ENCODE measurements at regions not wholly inside any gene's neighbourhood (a gene's known extent, or its start where the extent isn't known, plus 50 kb on each side); places are given as distances from the start of the nearest gene placed in this dataset.
"Not testable (repeated sequence)": the region's sequence is repeated elsewhere in the genome, so short reads cannot be mapped to it uniquely, and the experiment has no call there.

GRCh38 chr5:96483878-96484277, 50.8 kb upstream of the PCSK1 start:
- DNase-seq (ENCODE audit: low read depth): no peak

- DNase-seq (ENCODE audit: low read depth): no peak
These were observed 54.8 kb upstream of the PCSK1 start for GRCh38 chr5:96487859-96488258.

- no peak for DNase-seq (ENCODE audit: low read depth)
These were observed 56.5 kb upstream of the PCSK1 start for GRCh38 chr5:96489532-96489931.

GRCh38 chr5:96492459-96493047, 59.5 kb upstream of the PCSK1 start:
- DNase-seq (ENCODE audit: low read depth): no peak

- no peak for DNase-seq (ENCODE audit: low read depth)
These were observed 60.3 kb upstream of the PCSK1 start for GRCh38 chr5:96493219-96493790.

GRCh38 chr5:96495412-96495811, 62.4 kb upstream of the PCSK1 start:
- not testable (repeated sequence) for DNase-seq (ENCODE audit: low read depth)

GRCh38 chr5:96497027-96497426, 64.0 kb upstream of the PCSK1 start:
- not testable (repeated sequence) for DNase-seq (ENCODE audit: low read depth)

GRCh38 chr5:96499753-96500345, 66.8 kb upstream of the PCSK1 start:
- no peak for DNase-seq (ENCODE audit: low read depth)

GRCh38 chr5:96501991-96502646, 69.1 kb upstream of the PCSK1 start:
- no peak for DNase-seq (ENCODE audit: low read depth)

- DNase-seq (ENCODE audit: low read depth): no peak
These were observed 70.6 kb upstream of the PCSK1 start for GRCh38 chr5:96503501-96504236.

- no peak for DNase-seq (ENCODE audit: low read depth)
These were observed 73.3 kb upstream of the PCSK1 start for GRCh38 chr5:96506376-96506775.

- no peak for DNase-seq (ENCODE audit: low read depth)
These were observed 73.9 kb upstream of the PCSK1 start for GRCh38 chr5:96506866-96507527.

- no peak for DNase-seq (ENCODE audit: low read depth)
These were observed 76.3 kb upstream of the PCSK1 start for GRCh38 chr5:96509316-96509715.

- no peak for DNase-seq (ENCODE audit: low read depth)
These were observed 76.8 kb upstream of the PCSK1 start for GRCh38 chr5:96509721-96510350.

GRCh38 chr5:96516631-96517071, 83.6 kb upstream of the PCSK1 start:
- no peak for DNase-seq (ENCODE audit: low read depth)

GRCh38 chr5:96517295-96517694, 84.2 kb upstream of the PCSK1 start:
- no peak for DNase-seq (ENCODE audit: low read depth)

GRCh38 chr5:96520345-96520744, 87.3 kb upstream of the PCSK1 start:
- no peak for DNase-seq (ENCODE audit: low read depth)

- no peak for DNase-seq (ENCODE audit: low read depth)
These were observed 89.7 kb upstream of the PCSK1 start for GRCh38 chr5:96522635-96523355.

- DNase-seq (ENCODE audit: low read depth): no peak
These were observed 95.0 kb upstream of the PCSK1 start for GRCh38 chr5:96527768-96528661.
